ENCODE measurements at regions not wholly inside any gene's neighbourhood (a gene's known extent, or its start where the extent isn't known, plus 50 kb on each side); places are given as distances from the start of the nearest gene placed in this dataset.

DNA sequence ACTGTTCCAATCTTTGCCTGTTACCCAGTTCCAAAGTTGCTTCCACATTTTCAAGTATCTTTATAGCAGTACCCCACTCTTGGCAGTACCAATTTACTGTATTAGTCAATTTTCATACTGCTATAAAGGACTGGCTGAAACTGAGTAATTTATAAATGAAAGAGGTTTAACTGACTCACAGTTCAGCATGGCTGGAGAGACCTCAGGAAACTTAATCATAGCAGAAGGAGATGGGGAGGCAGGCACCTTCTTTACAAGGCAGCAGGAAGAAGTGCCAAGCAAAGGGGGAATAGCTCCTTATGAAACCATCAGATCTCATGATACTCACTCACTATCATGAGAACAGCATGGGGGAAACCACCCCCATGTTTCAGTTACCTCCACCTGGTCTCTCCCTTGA, 215.0 kb downstream of the SNAPC1 start:
- H3K4me1 ChIP-seq (replicated peaks in 1 of 2; ENCODE audit: control insufficient read depth in 2 of 2, insufficient read depth in 2 of 2, low read length in 2 of 2) = no peaks in the 10 kb centered on the region
- H3K4me3 ChIP-seq = no peak overlapping the region
- ChIA-PET CTCF (ENCODE audit: low intra/inter-chr PET ratio) (no interaction called here), POLR2A (no interaction called here)
- H2AFZ ChIP-seq (ENCODE audit: low read depth, low read length) = no peak overlapping the region
- no peak overlapping the region for H3K9ac ChIP-seq (ENCODE audit: insufficient read depth in 1 of 2, low read depth in 2 of 2, low read length in 2 of 2)
- BruUV-seq (replicated peaks) = no TSS peak
- no peaks in the 10 kb centered on the region for H4K20me1 ChIP-seq (replicated peaks; ENCODE audit: control insufficient read depth, insufficient read depth, low read length)
- no peaks in the 10 kb centered on the region for H3K36me3 ChIP-seq (ENCODE audit: control insufficient read depth, insufficient read depth, low read length)
- ATAC-seq (no peak), FAIRE-seq (no peak), DNase-seq (ENCODE audit: extremely low read depth in 1 of 4, low spot score in 3 of 4) (no peak)
- no peaks in the 10 kb centered on the region for H3K79me2 ChIP-seq (ENCODE audit: control insufficient read depth, insufficient read depth, low read length)
- H3K4me2 ChIP-seq (ENCODE audit: insufficient read depth, low read length) = no peak overlapping the region
- in situ Hi-C loops (cut with MboI) (no loop called here), intact Hi-C loops (cut with micrococcal nuclease) (no loop called here)
- no peaks in the 10 kb centered on the region for H3K27me3 ChIP-seq (ENCODE audit: control insufficient read depth in 2 of 2, insufficient read depth in 2 of 2, low read length in 2 of 2)
- no peak overlapping the region for H3K27ac ChIP-seq (ENCODE audit: extremely low read depth, low read depth, low read length)
- H3K9me3 ChIP-seq (replicated peaks; ENCODE audit: control insufficient read depth, insufficient read depth, low read depth, low read length) = no peaks in the 10 kb centered on the region
- H3K9me1 ChIP-seq (ENCODE audit: control insufficient read depth, insufficient read depth, low read length) = no peaks in the 10 kb centered on the region
- TF ChIP-seq ZBTB26 (CRISPR knock-in tag; IDR thresholded peaks at IDR 0.05) (no peak), THAP12 (CRISPR knock-in tag; IDR thresholded peaks at IDR 0.05) (no peak), ZNF551 (CRISPR knock-in tag; IDR thresholded peaks at IDR 0.05) (no peak), CXXC5 (CRISPR knock-in tag; IDR thresholded peaks at IDR 0.05) (no peak), ZNF280B (CRISPR knock-in tag; IDR thresholded peaks at IDR 0.05) (no peak), MGA (IDR thresholded peaks at IDR 0.05) (no peak), ZNF232 (CRISPR knock-in tag; IDR thresholded peaks at IDR 0.05) (no peak)
